ENCODE measurements at regions not wholly inside any gene's neighbourhood (a gene's known extent, or its start where the extent isn't known, plus 50 kb on each side); places are given as distances from the start of the nearest gene placed in this dataset.

GRCh38 chr7:47669901-47670384 lies 88.0 kb upstream of the TNS3 start:
- H3K4me3 ChIP-seq (replicated peaks; ENCODE audit: insufficient read depth, low read length) = no peak overlapping the region
- peak in 1 of 2 experiments; percentile 12 for DNase-seq (ENCODE audit: low read depth in 1 of 2, low spot score in 1 of 2)
- TF ChIP-seq GABPA (IDR thresholded peaks at IDR 0.05; ENCODE audit: low read depth) = no peak
- TF ChIP-seq REST (IDR thresholded peaks at IDR 0.05; ENCODE audit: insufficient replicate concordance, low read depth) = no peak
- no peak for TF ChIP-seq CTCF (IDR thresholded peaks at IDR 0.05; ENCODE audit: insufficient read depth, low read length)
- TF ChIP-seq POLR2AphosphoS5 (IDR thresholded peaks at IDR 0.05; ENCODE audit: low read depth) = no peak
- TF ChIP-seq SPI1 (IDR thresholded peaks at IDR 0.05; ENCODE audit: borderline replicate concordance, low read depth) = no peak
- H3K27ac ChIP-seq (replicated peaks) = peak overlapping the region; percentile 21
- no peaks in the 10 kb centered on the region for H3K27me3 ChIP-seq (ENCODE audit: insufficient read depth, poor library complexity, severe bottlenecking)

DNA sequence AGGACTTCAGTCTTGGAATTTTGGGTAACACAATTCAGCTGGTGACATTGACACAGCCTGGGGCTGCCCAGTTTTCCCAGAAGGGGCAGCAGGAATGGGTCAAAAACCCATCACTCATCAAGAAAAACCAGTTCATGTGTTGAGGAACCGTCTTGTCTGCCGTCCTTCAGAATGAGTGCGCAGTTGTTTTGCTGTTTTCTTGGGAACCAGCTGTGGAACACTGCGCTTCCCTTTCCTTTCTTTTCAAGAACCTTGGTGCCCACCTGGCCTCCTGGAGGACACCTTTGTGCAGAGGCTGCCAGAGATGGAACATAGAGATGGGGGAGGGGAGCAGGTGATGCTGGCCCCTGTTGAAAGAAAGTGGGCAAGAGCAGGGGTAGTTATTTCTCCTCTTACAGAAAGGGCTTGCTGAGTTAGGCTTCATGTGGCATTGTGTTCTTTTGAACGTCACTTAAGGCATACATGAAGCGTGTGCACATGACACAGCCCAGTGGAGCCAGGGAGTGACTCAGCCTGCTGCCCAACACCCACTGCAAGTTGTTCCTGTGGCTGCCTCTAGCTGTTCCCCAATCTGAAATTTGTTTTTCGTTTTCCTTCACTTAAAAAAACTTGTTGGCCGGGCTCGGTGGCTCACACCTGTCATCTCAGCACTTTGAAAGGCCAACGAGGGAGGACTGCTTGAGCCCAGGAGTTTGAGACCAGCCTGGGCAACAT lies 87.4 kb upstream of the TNS3 start:
- peak; percentile 21; the same call in 1 of the 2 replicates for TF ChIP-seq SPI1 (IDR thresholded peaks at IDR 0.05; ENCODE audit: borderline replicate concordance, low read depth)
- no peak for TF ChIP-seq GABPA (IDR thresholded peaks at IDR 0.05; ENCODE audit: low read depth)
- Histone ChIP-seq H3K27me3 (ENCODE audit: insufficient read depth, poor library complexity, severe bottlenecking) (no peaks in the 10 kb centered on the region), H3K4me3 (replicated peaks; ENCODE audit: insufficient read depth, low read length) (no peak overlapping the region), H3K27ac (replicated peaks) (peak overlapping the region; percentile 21)
- peak; percentile 60 to 67 for DNase-seq (ENCODE audit: low read depth in 1 of 2, low spot score in 1 of 2)

DNA sequence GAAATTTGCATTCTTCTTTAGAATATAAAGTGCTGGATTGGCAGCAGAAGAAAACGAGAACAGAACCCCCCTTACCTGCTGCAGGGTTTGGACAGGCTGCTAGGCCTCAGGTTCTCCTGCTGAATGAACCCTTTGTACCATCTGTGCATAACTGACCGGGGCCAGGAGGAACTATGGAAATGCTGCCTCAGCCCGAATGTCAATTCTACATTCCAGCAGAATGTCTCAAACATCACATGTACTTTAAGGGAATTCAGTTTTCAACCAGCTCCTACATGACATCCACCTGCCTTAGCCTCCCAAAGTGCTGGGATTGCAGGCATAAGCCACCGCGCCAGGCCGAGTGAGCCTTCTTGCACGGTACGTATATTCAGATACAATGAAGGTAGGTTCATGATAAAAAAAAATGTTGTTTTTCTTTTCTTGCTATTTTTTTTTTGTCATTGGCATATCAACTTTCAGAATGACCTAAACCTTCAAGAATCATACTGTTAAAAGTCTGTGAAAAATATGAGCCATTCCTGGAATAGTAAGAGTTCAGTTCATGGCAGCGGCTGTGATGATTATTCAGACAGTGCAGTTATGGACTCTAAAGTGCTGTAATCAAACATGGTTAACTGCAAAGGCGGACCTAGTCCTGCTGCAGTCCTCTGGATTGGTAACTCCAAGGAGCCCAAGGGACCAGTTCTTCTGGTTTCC lies 84.4 kb upstream of the TNS3 start:
- H3K27me3 ChIP-seq (ENCODE audit: insufficient read depth, poor library complexity, severe bottlenecking) = no peaks in the 10 kb centered on the region
- TF ChIP-seq SPI1 (IDR thresholded peaks at IDR 0.05; ENCODE audit: borderline replicate concordance, low read depth) (no peak), REST (IDR thresholded peaks at IDR 0.05; ENCODE audit: insufficient replicate concordance, low read depth) (no peak), CTCF (IDR thresholded peaks at IDR 0.05; ENCODE audit: insufficient read depth, low read length) (no peak), POLR2AphosphoS5 (IDR thresholded peaks at IDR 0.05; ENCODE audit: low read depth) (no peak), GABPA (IDR thresholded peaks at IDR 0.05; ENCODE audit: low read depth) (no peak)
- H3K27ac ChIP-seq (replicated peaks) = no peak overlapping the region
- H3K4me3 ChIP-seq (replicated peaks; ENCODE audit: insufficient read depth, low read length) = no peak overlapping the region
- no peak for DNase-seq (ENCODE audit: low read depth in 1 of 2, low spot score in 1 of 2)

- H3K4me3 ChIP-seq (replicated peaks; ENCODE audit: insufficient read depth, low read length) = no peak overlapping the region
- no peak for DNase-seq (ENCODE audit: low read depth in 1 of 2, low spot score in 1 of 2)
- no peak overlapping the region for H3K27ac ChIP-seq (replicated peaks)
- TF ChIP-seq REST (IDR thresholded peaks at IDR 0.05; ENCODE audit: insufficient replicate concordance, low read depth) = no peak
- TF ChIP-seq POLR2AphosphoS5 (IDR thresholded peaks at IDR 0.05; ENCODE audit: low read depth) = no peak
- no peak for TF ChIP-seq SPI1 (IDR thresholded peaks at IDR 0.05; ENCODE audit: borderline replicate concordance, low read depth)
- TF ChIP-seq CTCF (IDR thresholded peaks at IDR 0.05; ENCODE audit: insufficient read depth, low read length) = no peak
- TF ChIP-seq GABPA (IDR thresholded peaks at IDR 0.05; ENCODE audit: low read depth) = no peak
- H3K27me3 ChIP-seq (ENCODE audit: insufficient read depth, poor library complexity, severe bottlenecking) = no peaks in the 10 kb centered on the region
Observed at GRCh38 chr7:47664650-47665195, 82.8 kb upstream of the TNS3 start.

All from HL-60 (cell line).